T-helper 2 cell (primary cell): ENCODE measurements at regions not wholly inside any gene's neighbourhood (a gene's known extent, or its start where the extent isn't known, plus 50 kb on each side); places are given as distances from the start of the nearest gene placed in this dataset.
A peak's percentile ranks its signal among the peaks of the same experiment; 100 is the strongest.

Experiments used
- DNase-seq, 5 experiments: peaks; one replicate each; pipeline versions ENCODE4 v3.0.0 to v3.0.0-alpha.2; 2012 to 2022

- no peak for DNase-seq
Observed at GRCh38 chr2:196224756-196225155, 53.4 kb upstream of the STK17B start.

GRCh38 chr2:196225213-196225612 lies 53.8 kb upstream of the STK17B start:
- DNase-seq = no peak

GRCh38 chr2:196226058-196226706 lies 54.8 kb upstream of the STK17B start:
- DNase-seq = no peak

DNA sequence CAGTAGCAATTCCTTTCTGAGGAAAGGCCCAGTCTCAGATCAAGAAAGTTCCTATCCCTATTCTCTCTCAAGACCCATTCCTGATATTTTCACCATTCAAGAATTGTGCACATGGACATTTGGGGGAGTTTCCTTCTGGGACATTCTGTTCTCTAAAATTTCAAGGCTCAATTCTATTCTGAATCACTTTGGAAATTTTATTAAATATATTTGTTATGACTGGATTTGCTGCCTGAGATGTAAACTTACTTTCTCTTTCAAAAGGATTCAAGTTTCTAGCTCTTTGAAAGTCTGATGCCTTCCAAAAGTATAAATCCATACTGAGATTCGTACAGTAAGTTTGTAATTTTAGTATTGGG lies 55.3 kb upstream of the STK17B start:
- no peak for DNase-seq

- DNase-seq = no peak
Observed at GRCh38 chr2:196229013-196229412, 57.6 kb upstream of the STK17B start.

- peak in 3 of 5 experiments; percentile 38 to 77 (median 74) for DNase-seq
Observed at GRCh38 chr2:196230061-196230854, 58.9 kb upstream of the STK17B start.

GRCh38 chr2:196233021-196233804 lies 61.8 kb upstream of the STK17B start:
- peak in 2 of 5 experiments; percentile 9 to 32 for DNase-seq

DNA sequence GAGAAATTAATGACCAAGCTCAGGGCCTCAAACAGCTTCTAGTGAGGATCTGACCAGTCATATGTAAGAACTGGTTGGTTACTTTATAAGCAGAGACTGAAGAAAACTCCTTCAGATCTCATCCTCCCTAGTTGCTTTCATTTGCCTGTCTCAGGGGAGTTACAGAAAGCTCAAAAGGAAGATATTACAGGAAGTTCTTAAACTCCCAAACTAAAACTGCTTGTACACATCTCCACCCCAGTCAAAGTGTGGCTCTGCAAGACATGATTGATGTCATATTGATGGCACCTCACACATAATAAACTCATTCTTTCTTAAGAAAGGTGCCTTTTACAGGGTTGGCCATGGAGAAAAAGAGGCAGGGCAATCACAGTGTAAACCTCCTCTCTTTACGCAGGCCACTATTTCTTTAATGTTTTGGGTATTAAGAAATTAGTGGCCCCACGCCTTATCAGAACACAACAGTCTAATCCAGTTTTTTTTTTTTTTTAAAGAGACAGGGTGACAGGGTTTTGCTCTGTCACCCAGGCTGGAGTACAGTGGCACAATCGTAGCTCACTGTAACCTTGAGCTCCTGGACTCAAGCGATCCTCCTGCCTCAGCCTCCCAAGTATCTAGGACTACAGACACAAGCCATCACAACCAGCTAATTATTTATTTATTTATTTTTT lies 62.6 kb upstream of the STK17B start:
- DNase-seq = peak in 2 of 5 experiments; percentile 6 to 65

GRCh38 chr2:196234672-196235071 lies 63.3 kb upstream of the STK17B start:
- DNase-seq = peak in 4 of 5 experiments; percentile 6 to 96 (median 30)

DNA sequence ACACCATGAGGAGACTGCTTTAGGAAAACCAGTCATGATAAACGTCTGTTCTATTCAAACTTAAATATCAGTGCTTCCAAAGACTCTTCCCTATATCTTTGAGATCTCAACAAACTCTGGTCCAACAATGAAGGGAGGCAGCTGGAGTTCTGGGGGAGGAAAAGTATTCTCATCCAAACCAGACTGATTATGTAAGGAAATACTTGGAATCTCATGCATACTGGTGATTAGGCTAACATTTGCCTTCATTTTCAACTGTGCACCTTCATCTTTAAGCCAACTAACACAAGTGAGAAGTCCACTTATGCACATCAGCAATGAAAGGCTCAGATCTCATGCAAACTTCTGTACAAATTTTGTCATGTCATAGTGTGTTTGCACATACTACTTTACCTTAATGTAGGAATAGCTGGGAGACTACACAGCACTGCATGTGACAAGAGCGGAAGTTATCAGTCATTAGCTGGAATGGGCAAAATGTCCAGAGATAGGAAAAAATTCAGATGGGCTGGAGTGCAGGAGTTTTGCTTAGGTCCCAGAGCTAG lies 67.5 kb upstream of the STK17B start:
- DNase-seq = no peak

- DNase-seq = peak; percentile 30 to 98 (median 70)
Observed at GRCh38 chr2:196239622-196240587, 68.5 kb upstream of the STK17B start.

- peak in 1 of 5 experiments; percentile 35 for DNase-seq
Observed at GRCh38 chr2:196241175-196241574, 69.8 kb upstream of the STK17B start.

DNA sequence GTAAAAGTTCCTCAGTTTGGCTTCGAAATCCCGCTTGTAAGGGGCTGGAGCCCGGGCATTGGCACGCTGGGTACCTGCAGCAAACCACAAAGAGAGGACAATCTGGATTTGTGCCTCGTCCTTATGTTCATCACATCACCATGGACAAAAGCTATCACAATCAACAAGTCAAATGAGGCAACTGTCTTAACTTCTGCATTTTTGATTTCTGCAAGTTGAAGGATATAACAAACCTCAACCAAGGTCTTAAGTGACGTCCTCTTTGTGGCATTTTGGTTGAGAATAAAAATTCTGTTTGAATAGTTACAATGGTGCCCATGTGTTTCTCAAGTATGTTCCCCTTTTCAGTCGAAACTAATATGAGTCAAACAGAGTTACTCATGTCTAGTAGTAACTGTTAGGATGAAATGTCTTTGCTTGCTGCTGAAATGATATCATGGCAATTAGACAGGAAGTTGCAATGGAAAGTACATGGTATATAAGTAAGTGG lies 70.8 kb upstream of the STK17B start:
- peak in 2 of 5 experiments; percentile 52 to 96 for DNase-seq

GRCh38 chr2:196244516-196244915 lies 73.1 kb upstream of the STK17B start:
- no peak for DNase-seq

DNA sequence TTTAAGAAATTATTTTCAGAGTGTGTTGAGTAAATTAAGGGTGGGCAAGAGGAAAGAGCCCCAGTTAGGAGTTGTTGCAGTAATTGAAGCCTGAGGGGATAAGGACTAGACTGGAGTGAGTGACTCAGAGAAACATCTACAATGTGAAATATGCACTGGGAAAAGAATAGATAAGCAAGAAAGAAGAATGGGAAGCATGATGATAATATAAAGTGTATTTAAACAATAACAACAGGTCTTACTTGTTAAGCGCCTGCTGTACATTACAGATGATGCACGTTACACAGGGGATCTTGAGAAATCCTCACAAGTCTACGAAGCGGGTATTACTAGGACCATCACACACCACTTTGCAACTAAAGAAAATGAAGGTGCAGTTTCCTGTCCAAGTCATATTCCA lies 73.6 kb upstream of the STK17B start:
- no peak for DNase-seq

- DNase-seq = no peak
Observed at GRCh38 chr2:196245378-196246140, 74.2 kb upstream of the STK17B start.

DNA sequence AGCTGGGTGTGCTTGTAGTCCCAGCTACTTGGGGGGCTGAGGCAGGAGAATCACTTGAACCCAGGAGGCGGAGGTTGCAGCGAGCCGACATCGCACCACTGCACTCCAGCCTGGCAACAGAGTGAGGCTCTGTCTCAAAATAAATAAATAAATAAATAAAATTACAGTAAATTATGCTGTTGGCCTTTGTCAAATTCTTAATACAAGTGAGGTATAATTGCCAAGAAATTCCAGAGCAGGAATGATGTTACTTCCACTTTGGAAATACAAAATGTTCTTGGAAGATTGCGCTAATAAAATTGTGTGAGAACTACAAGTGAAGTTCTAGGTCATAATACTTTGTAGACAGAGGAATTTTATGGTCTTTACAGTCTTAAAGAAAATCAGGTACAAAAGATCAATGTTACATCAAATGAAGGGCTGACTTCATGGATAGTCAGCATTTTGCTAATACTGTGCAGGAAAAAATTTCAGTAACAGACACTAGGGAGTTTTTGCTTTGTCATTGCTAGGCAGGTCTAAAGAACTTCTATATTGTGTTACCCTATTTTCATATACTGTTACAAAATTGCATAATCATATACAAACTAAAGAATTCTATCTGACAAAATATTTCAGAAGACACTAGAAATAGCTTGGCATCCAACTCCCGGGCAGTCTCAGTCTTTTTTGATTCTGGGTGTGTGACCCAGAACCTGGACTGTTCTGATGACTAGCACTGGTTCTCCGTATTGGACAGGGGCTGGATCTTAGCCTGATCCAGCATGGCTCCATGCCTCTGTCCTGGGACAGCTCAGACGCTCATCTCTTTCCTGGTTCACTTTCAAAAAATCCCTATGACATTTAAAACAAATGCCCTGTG lies 76.0 kb upstream of the STK17B start:
- no peak for DNase-seq

- no peak for DNase-seq
Observed at GRCh38 chr2:196247976-196248280, 76.5 kb upstream of the STK17B start.

- DNase-seq = no peak
Observed at GRCh38 chr2:196248467-196249094, 77.2 kb upstream of the STK17B start.
